ENCODE measurements at regions not wholly inside any gene's neighbourhood (a gene's known extent, or its start where the extent isn't known, plus 50 kb on each side); places are given as distances from the start of the nearest gene placed in this dataset.
A peak's percentile ranks its signal among the peaks of the same experiment; 100 is the strongest.

- Histone ChIP-seq H3K4me2 (peak overlapping the region; percentile 54), H3K4me3 (peak overlapping the region; percentile 42), H3F3A (replicated peaks; ENCODE audit: low read depth) (peaks cover 5% of the 10 kb centered on the region; the same call in 1 of the 2 replicates), H3K4me1 (ENCODE audit: insufficient read depth) (peaks cover 8% of the 10 kb centered on the region), H3K27ac (ENCODE audit: low read depth) (no peak overlapping the region), H4K20me1 (replicated peaks; ENCODE audit: insufficient read depth) (no peaks in the 10 kb centered on the region), H2AFZ (peak overlapping the region; percentile 95), H3K36me3 (ENCODE audit: insufficient read depth) (no peaks in the 10 kb centered on the region), H3K9me2 (ENCODE audit: insufficient read depth) (no peaks in the 10 kb centered on the region), H3K27me3 (ENCODE audit: insufficient read depth) (peaks cover 20% of the 10 kb centered on the region), H3K79me2 (replicated peaks; ENCODE audit: insufficient read depth) (no peaks in the 10 kb centered on the region)
- Mint-ChIP-seq H3K9me3 (peaks cover 2% of the 10 kb centered on the region; the same call in 2 of the 3 replicates), H3K27ac (peak overlapping the region; percentile 77; the same call in 1 of the 2 replicates), H3K36me3 (ENCODE audit: low read depth) (peaks cover 3% of the 10 kb centered on the region; the same call in 1 of the 3 replicates), H3K4me3 (peak overlapping the region; percentile 59), H3K27me3 (ENCODE audit: insufficient read depth, low read depth, poor library complexity) (peaks cover 15% of the 10 kb centered on the region), H3K4me1 (peaks cover 17% of the 10 kb centered on the region)
- TF ChIP-seq EZH2 (IDR thresholded peaks at IDR 0.05; ENCODE audit: low read depth, unreplicated experiment): no peak
- TF ChIP-seq CREB1 (CRISPR knock-in tag; IDR thresholded peaks at IDR 0.05; ENCODE audit: low read depth): peak; percentile 83
- no peak for TF ChIP-seq JUNB (IDR thresholded peaks at IDR 0.05; ENCODE audit: unreplicated experiment)
- peak; percentile 80 to 99 for TF ChIP-seq CTCF (conservative IDR thresholded peaks at IDR 0.05; ENCODE audit: low read depth in 2 of 2)
- TF ChIP-seq ZNF462 (CRISPR knock-in tag; IDR thresholded peaks at IDR 0.05): no peak
- no peak for TF ChIP-seq STAT1 (IDR thresholded peaks at IDR 0.05; ENCODE audit: unreplicated experiment)
- peak; percentile 57 for TF ChIP-seq POLR2AphosphoS5 (IDR thresholded peaks at IDR 0.05; ENCODE audit: low read depth)
- no peak for TF ChIP-seq ZNF114 (CRISPR knock-in tag; IDR thresholded peaks at IDR 0.05)
- TF ChIP-seq, protein P1, sequence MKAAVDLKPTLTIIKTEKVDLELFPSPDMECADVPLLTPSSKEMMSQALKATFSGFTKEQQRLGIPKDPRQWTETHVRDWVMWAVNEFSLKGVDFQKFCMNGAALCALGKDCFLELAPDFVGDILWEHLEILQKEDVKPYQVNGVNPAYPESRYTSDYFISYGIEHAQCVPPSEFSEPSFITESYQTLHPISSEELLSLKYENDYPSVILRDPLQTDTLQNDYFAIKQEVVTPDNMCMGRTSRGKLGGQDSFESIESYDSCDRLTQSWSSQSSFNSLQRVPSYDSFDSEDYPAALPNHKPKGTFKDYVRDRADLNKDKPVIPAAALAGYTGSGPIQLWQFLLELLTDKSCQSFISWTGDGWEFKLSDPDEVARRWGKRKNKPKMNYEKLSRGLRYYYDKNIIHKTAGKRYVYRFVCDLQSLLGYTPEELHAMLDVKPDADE (IDR thresholded peaks at IDR 0.05): no peak
- TF ChIP-seq EZH2phosphoT487 (IDR thresholded peaks at IDR 0.05; ENCODE audit: unreplicated experiment): no peak
- TF ChIP-seq NANOG (IDR thresholded peaks at IDR 0.05; ENCODE audit: borderline replicate concordance): no peak
- TF ChIP-seq, protein P2, sequence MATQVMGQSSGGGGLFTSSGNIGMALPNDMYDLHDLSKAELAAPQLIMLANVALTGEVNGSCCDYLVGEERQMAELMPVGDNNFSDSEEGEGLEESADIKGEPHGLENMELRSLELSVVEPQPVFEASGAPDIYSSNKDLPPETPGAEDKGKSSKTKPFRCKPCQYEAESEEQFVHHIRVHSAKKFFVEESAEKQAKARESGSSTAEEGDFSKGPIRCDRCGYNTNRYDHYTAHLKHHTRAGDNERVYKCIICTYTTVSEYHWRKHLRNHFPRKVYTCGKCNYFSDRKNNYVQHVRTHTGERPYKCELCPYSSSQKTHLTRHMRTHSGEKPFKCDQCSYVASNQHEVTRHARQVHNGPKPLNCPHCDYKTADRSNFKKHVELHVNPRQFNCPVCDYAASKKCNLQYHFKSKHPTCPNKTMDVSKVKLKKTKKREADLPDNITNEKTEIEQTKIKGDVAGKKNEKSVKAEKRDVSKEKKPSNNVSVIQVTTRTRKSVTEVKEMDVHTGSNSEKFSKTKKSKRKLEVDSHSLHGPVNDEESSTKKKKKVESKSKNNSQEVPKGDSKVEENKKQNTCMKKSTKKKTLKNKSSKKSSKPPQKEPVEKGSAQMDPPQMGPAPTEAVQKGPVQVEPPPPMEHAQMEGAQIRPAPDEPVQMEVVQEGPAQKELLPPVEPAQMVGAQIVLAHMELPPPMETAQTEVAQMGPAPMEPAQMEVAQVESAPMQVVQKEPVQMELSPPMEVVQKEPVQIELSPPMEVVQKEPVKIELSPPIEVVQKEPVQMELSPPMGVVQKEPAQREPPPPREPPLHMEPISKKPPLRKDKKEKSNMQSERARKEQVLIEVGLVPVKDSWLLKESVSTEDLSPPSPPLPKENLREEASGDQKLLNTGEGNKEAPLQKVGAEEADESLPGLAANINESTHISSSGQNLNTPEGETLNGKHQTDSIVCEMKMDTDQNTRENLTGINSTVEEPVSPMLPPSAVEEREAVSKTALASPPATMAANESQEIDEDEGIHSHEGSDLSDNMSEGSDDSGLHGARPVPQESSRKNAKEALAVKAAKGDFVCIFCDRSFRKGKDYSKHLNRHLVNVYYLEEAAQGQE (IDR thresholded peaks at IDR 0.05; ENCODE audit: unreplicated experiment): no peak
- TF ChIP-seq ZNF331 (CRISPR knock-in tag; IDR thresholded peaks at IDR 0.05; ENCODE audit: low read depth): no peak
- ATAC-seq: peak; percentile 90
- peak; percentile 95 for DNase-seq (ENCODE audit: low spot score)
Observed at GRCh38 chr6:13873288-13874190, 51.2 kb upstream of the RNF182 start.
